Activated naive CD4-positive, alpha-beta T cell treated with Interleukin-2 at 50 U/mL for 16 hours (primary cell): ENCODE measurements at regions not wholly inside any gene's neighbourhood (a gene's known extent, or its start where the extent isn't known, plus 50 kb on each side); places are given as distances from the start of the nearest gene placed in this dataset.

Source experiments
- DNase-seq: peaks from one replicate; pipeline ENCODE4 v3.0.0-alpha.2; 2020

DNA sequence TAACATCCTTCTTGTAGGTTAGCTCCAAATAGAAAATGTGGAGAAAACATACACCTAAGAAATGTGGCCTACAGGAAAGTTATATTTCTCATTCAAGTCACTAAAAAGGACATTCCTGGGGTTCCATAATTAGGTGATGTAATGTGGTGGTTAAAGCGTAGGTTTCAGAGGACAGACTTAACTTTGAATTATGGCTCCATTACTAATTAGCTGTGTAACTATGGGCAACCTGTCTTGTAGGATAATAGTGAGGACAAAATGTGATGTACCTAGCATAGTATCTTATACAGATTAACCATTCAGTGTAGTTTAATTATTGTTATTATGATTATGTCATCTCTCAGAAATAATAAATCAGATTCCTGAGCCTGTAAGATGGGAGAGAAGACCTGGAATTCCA is 602.5 kb downstream of the TSN start:
- DNase-seq, result no peak

DNA sequence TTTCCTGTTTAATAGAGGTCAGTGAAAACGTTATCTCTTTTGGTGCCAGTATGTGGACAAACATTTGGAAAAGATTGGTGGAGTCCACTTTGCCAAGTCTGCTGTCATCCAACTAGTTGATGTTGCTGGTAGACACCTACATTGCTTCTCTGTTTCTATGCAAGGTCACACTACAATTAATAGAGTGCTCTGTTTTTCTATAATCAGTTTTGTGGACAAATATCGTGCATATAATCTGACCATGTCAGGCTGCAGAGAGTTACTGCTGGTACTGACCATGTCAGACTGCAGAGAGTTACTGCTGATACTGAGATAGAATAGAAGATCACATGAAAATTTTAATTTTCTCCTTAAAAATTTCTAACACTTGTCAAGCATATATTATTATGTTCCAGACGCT is 603.3 kb downstream of the TSN start:
- DNase-seq, result no peak

DNA sequence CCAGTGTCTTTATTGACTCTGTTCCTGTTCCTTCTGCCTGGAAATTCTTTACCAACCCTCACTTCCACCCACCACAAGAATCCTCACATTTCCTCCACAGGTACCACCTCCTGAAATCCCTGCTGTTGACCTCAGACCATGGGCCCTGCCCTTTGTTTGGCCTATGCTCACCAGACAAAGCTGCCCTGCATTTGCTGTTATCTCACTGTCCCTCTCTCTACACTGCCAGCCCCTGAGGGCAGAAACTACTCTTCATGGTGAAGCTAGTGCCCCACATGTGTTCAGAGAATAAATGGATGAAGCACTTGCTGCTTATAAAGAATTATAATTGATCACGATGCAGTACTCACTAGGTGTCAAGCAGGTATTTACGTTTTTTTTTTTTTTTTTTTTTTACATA is 608.4 kb downstream of the TSN start:
- no peak for DNase-seq

DNA sequence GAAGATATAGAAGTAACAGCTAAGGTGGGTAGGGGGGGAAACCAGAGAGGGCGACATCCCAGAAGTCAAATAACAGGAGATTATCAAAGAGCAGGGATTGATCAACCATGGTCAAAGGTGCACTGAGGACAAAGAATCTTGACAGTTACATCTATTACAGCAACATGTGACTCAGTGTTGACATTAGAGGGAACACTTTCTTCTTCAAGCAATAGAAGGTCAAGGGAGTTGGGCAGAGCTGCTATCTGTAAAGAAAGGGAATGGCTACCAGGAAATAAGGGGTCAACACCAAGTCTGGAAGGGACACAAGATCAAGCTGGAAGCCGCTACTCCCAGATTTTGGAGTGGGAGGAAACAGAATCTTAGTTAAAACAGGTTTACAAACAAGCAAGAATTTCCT is 611.0 kb downstream of the TSN start:
- DNase-seq, result no peak

DNA sequence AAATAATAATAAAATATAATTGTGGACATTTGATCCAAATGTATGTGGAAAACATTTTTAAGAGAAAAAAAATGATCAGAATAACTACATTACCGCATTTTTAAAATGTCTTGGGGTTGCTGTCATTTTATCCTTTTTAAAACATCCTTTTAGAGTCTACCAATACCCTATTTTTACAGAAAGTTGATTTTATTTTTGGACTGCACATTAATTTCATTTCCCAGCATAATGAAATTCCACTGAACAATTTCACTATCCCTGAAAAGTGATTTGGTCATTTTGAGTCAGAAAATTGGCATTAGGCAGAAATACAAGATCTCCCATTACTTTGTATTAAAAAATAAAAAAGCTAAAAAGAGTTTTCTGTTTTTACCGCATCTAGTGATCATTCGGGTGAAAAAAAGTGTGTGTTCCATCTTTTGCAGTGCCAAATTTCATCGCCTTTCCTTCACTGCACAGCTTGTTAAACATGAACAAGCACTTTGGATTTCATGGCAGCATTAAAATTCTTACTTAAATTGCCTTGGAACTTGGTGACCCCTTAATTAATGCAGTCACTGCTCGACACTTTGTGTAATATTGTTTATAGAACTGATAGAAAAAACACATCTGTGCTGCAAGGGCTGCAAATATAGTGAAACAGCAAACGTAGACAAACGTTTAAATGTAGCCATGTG is 611.7 kb downstream of the TSN start:
- DNase-seq, result no peak

DNA sequence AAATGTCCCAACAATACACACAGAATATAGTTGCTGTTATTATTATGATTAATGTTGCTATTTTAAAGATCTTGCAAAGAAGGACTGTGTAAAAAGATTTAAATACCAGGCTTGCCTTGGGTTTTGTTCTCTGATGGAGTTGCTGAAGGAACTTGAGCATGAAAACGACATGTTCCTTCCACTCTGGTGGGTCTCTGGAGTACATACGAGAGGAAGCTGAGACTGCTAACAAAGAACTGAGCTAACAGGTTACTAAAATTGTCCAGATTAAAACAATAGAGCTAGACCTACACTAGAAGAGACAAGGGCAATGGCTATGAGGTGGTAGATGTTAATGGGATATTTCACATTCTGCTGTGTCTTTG is 612.2 kb downstream of the TSN start:
- DNase-seq, result no peak

DNA sequence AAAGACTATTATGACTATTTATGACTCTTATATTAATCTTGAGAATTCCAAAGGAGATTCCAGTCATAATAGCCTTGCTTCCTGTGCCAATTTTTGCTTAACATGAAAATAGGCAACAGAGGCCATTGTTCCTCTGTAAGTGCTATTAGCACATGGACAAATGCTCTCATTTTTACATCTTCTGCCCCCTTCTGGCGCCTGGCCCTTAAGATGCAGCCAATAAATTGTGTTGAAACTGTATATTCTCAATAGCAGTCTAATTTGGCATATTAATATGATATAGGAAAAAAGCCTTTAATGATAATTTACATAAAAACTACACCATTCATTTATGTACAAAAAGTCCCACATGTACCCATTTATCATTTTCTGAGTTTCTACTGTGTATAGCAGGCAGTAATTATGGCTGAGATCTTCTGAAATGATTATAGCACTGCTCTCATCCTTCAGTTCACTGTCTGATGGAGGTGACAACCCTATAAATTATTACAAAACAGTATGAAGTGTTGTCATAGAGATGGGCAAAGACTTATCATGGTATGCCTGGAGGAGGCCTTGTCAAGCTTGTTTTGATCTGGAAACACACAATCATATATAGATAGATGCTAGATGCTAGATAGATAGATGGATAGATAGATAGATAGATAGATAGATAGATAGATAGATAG is 613.3 kb downstream of the TSN start:
- DNase-seq, result no peak

DNA sequence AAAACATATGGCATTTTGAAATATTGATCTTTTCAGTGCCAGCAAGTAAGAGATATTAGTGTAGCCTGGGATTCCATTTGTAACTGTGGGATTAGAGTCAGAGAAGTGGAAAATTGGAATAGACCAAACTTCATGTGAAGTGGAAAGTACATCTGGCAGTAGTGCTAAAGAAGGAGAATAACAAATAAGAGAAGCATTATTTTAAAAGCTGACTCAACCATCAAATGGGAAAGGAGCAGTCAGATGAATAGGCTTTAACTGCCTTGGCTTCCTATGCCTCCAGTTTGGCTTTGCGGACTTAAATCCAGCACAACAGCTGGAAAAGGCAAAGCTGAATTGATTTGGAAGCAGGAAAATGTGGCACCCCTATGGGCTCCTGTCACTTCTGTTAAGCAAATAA is 623.1 kb downstream of the TSN start:
- no peak for DNase-seq

DNA sequence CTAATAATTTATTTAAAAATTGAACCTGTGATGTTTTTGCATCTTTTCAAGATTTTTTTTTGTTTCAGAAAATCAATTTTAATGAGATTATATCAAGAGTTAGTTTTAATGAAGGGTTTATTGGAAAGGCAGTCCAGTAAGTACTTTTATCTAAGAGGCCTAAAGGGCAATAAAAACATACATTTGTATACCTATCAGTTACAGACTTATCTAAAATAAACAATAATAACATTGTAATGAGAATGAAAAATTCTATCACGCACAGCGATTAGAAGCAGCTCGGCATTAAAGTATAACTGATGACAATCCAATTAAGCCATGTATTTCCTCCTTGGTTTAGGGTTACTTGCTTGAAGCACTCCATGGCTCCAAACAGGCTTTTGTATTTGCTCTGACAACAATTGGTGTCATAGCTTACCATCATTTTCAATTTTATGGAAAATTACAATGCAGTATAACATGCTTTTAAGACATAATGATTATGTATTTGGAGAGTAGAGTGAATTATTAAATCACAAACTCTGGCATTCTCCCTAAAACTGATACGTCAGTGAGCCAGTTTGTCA is 629.4 kb downstream of the TSN start:
- no peak for DNase-seq

DNA sequence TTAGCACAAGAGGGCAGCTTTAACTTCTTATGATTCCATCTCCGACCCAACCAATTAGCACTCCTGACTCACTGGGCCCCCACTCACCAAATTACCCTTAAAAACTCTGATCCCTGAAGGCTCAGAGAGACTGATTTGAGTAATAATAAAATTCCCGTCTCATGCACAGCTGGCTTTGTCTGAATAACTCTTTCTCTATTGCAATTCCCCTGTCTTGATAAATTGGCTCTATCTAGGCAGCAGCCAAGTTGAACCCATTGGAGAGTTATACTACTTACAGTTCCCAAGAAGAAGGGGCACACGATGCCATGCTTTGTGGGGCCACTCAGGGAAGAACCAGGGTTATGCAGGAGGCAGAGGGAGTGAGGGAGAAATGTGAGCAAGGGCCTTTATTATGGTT is 632.8 kb downstream of the TSN start:
- DNase-seq, result no peak

DNA sequence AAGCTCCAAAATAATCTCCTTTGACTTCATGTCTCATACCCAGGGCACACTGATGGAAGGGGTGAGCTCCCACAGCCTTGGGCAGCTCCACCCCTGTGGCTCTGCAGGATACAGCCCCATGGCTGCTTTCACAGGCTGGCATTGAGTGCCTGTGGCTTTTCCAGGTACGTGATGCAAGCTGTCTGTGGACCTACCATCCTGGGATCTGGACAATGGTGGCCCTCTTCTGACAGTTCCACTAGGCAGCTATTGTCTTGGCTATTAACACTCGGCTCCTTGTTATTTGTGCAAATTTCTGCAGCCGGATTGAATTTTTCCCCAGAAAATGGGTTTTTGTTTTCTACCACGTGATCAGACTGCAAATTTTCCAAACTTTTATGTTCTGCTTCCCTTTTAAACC is 634.2 kb downstream of the TSN start:
- no peak for DNase-seq

DNA sequence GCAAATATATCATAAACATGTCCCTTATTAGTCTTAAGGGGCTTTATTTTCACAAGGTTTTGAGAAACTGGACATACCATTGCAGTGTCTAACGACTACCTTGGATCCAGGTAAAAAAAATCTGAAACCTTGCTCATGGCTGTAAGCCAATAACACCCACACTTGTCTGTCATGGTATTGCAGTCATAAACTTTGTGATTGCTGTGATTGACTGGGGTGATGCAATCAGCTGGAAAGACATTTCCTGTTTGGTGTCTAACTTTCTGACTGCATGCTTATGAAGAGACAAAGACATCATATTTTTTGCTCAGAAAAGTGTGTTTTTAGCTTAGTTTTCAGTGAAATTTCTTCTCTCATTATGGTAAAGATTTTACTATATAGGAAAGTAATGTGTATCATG is 635.0 kb downstream of the TSN start:
- no peak for DNase-seq

DNA sequence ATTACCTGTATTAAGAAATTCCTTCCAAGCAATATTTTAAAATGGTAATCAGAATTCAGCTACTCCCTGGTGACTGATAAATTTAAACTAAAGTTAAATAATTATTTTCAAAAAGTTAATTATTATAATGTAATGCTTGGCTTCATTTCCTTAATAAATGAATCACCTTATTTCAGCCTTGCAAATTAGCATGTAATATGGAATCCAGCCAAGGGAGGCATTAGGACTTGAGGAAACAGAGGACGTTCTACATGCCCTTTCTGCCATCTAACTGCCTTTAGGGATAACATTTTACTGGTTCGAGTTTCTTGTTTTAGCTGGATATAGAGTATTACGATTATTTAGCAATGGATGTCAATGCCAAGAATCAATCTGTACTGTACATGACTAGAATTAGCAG is 636.3 kb downstream of the TSN start:
- no peak for DNase-seq

DNA sequence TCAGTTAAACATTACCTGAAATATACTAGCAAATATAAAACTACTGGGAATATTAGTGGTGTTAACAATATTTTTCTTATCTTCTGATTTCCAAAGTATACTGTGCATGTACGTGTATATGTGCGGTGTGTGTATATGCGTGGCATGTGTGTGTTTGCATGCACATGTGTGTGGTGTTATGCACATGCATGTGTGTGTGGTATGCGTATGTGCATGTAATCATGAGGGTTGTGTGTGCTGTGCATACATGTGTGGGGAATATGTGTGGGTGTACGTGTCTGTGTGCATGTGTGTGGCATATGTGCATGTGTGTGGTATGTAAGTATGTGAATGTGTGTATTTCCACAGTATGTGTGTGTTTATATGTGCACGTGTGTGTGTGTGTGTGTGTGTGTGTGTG is 640.2 kb downstream of the TSN start:
- no peak for DNase-seq

DNA sequence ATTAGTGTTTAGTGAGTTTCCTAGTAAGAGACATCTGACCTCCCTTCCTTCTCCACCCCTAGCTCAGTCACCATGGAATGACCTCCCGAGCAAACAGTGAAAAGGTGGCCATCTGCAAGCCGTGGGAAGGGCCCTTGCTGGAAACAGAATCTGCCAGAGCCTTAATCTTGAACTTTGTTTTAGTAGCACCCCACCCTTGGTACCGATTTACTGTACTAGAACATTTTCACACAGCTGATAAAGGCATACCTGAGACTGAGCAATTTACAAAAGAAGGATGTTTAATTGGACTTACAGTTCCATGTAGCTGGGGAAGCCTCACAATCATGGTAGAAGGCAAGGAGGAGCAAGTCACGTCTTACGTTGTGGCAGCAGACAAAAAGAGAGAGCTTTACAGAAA is 655.8 kb downstream of the TSN start:
- no peak for DNase-seq

DNA sequence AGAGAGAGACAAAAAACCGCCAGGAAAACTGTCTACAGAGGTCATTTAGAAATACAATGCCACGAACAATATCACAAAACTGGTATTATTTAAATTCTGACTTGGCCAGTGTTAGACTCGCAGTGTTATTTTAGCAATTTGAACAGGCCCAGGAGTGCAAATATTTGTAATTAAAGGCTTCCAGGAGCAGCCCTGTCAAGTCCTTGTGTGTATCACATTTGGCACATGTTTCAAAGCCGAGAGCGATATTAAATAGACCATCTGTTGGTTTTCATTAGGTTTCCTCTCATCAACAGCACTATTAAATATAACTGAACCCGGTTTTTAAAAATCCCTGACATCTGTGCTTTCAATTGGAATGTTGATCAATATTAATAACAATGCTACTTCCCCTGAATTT is 656.9 kb downstream of the TSN start:
- no peak for DNase-seq

DNA sequence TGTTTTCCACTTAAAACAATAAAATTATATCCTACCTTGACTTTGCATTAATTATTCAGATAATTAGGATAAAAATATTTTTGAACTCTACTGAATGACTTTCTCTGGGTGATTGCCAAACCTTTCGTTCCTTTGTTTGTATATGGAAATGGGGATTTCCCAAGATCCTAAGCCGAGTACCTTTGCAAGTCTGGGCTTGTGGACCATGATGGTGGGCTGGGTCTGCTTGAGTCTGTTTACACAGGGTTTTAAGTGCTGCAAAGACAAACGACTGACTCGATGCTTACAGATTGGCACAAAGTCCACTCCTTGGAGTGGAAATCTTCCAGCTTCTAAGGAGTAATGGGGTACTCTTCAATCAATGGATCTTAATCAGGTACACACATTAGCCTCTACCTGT is 659.5 kb downstream of the TSN start:
- no peak for DNase-seq

DNA sequence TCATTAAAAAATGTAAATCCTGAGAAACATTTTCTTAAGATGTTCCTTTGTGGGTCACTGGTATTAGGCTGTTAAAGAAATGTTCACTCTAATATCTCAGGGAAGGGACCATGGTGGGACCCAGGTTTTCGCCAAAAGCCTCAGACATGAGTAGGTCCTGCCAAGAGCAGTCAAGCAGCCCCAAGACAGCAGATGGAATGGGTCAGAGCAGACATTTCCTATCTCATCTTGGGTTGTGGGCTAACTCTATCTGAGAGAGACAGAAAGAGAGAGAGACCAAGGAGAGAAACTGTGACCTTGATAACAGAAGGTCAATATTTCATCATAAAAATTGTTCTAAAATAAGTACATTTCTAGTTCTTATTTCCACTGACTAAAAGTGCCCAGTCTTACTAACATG is 661.7 kb downstream of the TSN start:
- DNase-seq, result no peak

DNA sequence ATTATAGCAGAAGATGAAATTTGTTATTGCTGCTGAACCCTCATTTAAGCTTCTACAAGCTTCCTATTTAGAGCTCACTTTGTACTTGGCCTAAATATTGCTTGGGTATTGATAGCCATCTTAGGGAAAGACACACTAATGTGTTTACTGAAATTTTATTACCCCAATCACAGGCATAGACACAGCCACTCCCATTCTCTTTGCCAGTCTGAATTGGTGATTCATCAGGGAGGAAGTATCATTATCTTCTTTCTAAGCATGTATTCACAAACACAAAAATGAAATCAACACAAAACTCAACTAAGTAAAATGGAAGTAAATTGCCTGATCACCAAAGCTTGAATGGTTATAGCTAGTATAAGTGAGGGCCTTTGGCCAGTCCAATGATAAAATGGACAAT is 666.3 kb downstream of the TSN start:
- DNase-seq, result no peak

DNA sequence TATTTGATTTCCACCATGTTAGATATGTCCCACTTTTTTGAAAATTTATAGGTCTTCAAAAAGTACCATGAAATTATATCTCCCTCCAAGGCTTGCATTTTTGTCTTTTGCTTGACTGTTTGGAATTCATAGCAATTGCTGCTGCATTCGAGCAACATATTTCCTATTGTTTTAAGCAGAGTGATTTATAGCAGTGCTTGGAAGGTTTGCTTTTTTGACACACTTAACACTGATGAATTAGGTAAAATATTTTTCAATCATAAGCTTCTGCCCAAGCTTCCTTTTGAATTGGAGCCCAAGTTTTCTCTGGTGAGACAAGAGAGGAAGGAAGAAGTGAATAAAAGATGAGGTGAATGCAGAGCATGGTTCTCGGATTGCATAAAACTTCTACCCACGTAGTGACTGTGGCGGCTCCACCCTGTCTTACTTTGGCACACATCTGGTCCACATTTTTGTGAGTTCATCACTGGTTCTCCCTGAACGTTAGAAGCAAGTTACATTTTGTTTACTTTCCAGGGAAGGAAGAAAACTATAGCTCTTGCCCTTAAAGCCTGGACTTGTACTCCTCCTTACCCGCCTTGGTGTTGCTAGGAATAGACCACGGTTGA is 667.0 kb downstream of the TSN start:
- no peak for DNase-seq

DNA sequence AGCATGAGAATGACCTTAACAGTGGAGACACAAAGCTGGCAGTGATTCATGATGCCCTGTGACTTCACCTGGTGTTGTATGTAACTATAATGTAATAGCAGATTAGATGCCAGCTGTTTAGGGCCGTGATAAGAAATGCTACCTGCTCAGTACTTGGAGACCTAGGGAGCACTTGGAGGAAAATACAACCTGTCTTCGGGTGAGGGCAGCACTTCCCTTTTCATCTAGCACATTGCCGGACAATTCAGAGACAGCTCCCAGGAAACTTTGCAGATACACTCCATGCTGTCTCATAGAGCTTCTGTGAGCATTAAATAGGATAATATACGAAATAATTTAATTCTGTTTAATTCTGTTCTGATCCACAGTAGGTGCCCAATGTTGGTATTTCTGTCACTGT is 668.5 kb downstream of the TSN start:
- DNase-seq, result no peak

DNA sequence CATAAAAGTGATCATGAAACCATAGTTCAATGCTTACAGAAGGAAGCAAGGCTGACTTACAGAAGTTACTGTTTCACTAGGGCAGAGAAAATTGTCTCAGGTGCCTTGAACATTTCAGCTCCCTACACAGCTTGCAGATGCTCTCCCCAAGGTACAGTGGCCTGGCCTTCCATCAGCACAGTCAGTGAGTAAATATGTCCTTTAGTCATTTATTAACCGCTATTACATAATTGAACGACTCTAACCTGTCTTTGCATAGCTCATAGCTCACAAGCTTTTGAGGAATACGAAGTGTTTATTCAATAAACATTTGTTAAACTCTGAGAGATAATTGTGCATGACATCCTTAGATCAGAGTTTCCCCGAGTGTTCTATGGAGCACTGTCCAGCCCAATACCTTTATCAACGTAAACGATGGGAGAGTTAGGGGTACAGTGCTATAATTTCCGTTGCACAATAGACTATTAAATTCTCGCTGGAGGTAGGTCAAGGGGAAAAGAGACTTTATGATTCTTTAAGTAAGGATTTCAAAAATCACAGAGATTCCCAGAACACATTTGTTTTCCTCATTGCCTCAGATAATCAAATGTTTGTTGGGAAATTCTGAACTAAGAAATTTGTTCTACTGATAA is 677.8 kb downstream of the TSN start:
- DNase-seq, result no peak

DNA sequence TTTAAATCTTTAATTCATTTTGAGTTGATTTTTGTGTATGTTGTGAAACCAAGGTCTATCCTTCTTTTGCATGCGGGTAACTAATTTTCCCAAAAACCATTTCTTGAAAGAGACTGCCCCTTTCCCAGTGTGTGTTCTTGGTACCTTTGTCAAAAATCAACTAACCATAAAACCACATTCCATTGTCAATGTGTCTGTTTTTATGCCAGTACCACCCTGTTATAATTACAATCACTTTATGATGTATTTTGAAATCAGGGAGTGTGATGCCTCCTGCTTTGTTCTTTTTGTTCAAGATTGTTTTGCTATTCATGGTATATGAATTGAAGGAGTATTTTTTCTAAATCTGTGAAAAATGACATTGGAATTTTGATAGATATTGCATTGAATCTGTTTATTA is 689.6 kb downstream of the TSN start:
- DNase-seq, result no peak

DNA sequence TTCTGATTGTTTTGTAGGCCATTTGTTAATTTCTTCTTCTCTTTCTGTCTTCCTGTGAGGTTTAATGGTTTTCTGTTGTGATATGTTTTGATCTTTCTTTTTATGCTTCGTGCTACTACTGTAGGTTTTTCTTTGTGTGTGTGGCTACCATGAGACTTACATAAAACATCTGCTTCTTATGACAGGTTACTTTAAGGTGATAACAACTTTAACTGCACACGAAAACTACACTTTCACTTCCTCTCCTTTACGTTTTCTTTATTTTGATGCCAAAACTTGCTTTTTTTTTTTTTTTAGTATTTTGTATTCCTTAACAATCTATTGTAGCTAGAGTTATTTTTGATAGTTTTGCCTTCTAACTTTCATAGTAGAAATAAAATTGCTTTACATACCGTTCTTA is 691.3 kb downstream of the TSN start:
- no peak for DNase-seq
